ENCODE measurements at regions not wholly inside any gene's neighbourhood (a gene's known extent, or its start where the extent isn't known, plus 50 kb on each side); places are given as distances from the start of the nearest gene placed in this dataset.

GRCh38 chr2:173762864-173763263 lies 202.3 kb downstream of the SP3 start:
- H3K4me1 ChIP-seq (ENCODE audit: control insufficient read depth, insufficient read depth, low read length) = no peaks in the 10 kb centered on the region
- no peaks in the 10 kb centered on the region for H3K9me3 ChIP-seq (ENCODE audit: control insufficient read depth in 2 of 2, low read length in 2 of 2)
- H3K9ac ChIP-seq (ENCODE audit: low read length in 2 of 2) = no peak overlapping the region
- H3K27ac ChIP-seq (ENCODE audit: low read length) = no peak overlapping the region
- no peaks in the 10 kb centered on the region for H3K36me3 ChIP-seq (ENCODE audit: control insufficient read depth in 2 of 2, insufficient read depth in 2 of 2, low read length in 2 of 2)
- no peak overlapping the region for H3K4me3 ChIP-seq (ENCODE audit: low read length in 2 of 2)
- H3K27me3 ChIP-seq (ENCODE audit: control insufficient read depth in 1 of 2, insufficient read depth in 2 of 2, low read length in 2 of 2) = no peaks in the 10 kb centered on the region

- Histone ChIP-seq H3K4me1 (ENCODE audit: control insufficient read depth, insufficient read depth, low read length) (no peaks in the 10 kb centered on the region), H3K4me3 (ENCODE audit: low read length in 2 of 2) (no peak overlapping the region), H3K27ac (ENCODE audit: low read length) (no peak overlapping the region), H3K27me3 (ENCODE audit: control insufficient read depth in 1 of 2, insufficient read depth in 2 of 2, low read length in 2 of 2) (no peaks in the 10 kb centered on the region), H3K9me3 (ENCODE audit: control insufficient read depth in 2 of 2, low read length in 2 of 2) (no peaks in the 10 kb centered on the region), H3K9ac (ENCODE audit: low read length in 2 of 2) (no peak overlapping the region), H3K36me3 (ENCODE audit: control insufficient read depth in 2 of 2, insufficient read depth in 2 of 2, low read length in 2 of 2) (no peaks in the 10 kb centered on the region)
Measured at GRCh38 chr2:173763641-173764040, 201.5 kb downstream of the SP3 start.

- H3K9ac ChIP-seq (ENCODE audit: low read length in 2 of 2) = no peak overlapping the region
- no peaks in the 10 kb centered on the region for H3K4me1 ChIP-seq (ENCODE audit: control insufficient read depth, insufficient read depth, low read length)
- no peaks in the 10 kb centered on the region for H3K27me3 ChIP-seq (ENCODE audit: control insufficient read depth in 1 of 2, insufficient read depth in 2 of 2, low read length in 2 of 2)
- H3K9me3 ChIP-seq (ENCODE audit: control insufficient read depth in 2 of 2, low read length in 2 of 2) = no peaks in the 10 kb centered on the region
- H3K36me3 ChIP-seq (ENCODE audit: control insufficient read depth in 2 of 2, insufficient read depth in 2 of 2, low read length in 2 of 2) = no peaks in the 10 kb centered on the region
- H3K4me3 ChIP-seq (ENCODE audit: low read length in 2 of 2) = no peak overlapping the region
- no peak overlapping the region for H3K27ac ChIP-seq (ENCODE audit: low read length)
Measured at GRCh38 chr2:173764094-173764493, 201.1 kb downstream of the SP3 start.

GRCh38 chr2:173766537-173767289 lies 198.5 kb downstream of the SP3 start:
- Histone ChIP-seq H3K9ac (ENCODE audit: low read length in 2 of 2) (no peak overlapping the region), H3K27me3 (ENCODE audit: control insufficient read depth in 1 of 2, insufficient read depth in 2 of 2, low read length in 2 of 2) (no peaks in the 10 kb centered on the region), H3K4me1 (ENCODE audit: control insufficient read depth, insufficient read depth, low read length) (no peaks in the 10 kb centered on the region), H3K36me3 (ENCODE audit: control insufficient read depth in 2 of 2, insufficient read depth in 2 of 2, low read length in 2 of 2) (no peaks in the 10 kb centered on the region), H3K27ac (ENCODE audit: low read length) (no peak overlapping the region), H3K9me3 (ENCODE audit: control insufficient read depth in 2 of 2, low read length in 2 of 2) (no peaks in the 10 kb centered on the region), H3K4me3 (ENCODE audit: low read length in 2 of 2) (no peak overlapping the region)

- Histone ChIP-seq H3K9ac (ENCODE audit: low read length in 2 of 2) (no peak overlapping the region), H3K27ac (ENCODE audit: low read length) (no peak overlapping the region), H3K4me3 (ENCODE audit: low read length in 2 of 2) (no peak overlapping the region), H3K36me3 (ENCODE audit: control insufficient read depth in 2 of 2, insufficient read depth in 2 of 2, low read length in 2 of 2) (no peaks in the 10 kb centered on the region), H3K27me3 (ENCODE audit: control insufficient read depth in 1 of 2, insufficient read depth in 2 of 2, low read length in 2 of 2) (no peaks in the 10 kb centered on the region), H3K9me3 (ENCODE audit: control insufficient read depth in 2 of 2, low read length in 2 of 2) (no peaks in the 10 kb centered on the region), H3K4me1 (ENCODE audit: control insufficient read depth, insufficient read depth, low read length) (no peaks in the 10 kb centered on the region)
Measured at GRCh38 chr2:173770947-173771678, 194.1 kb downstream of the SP3 start.

GRCh38 chr2:173772205-173772604 lies 193.0 kb downstream of the SP3 start:
- Histone ChIP-seq H3K9ac (ENCODE audit: low read length in 2 of 2) (no peak overlapping the region), H3K4me1 (ENCODE audit: control insufficient read depth, insufficient read depth, low read length) (no peaks in the 10 kb centered on the region), H3K4me3 (ENCODE audit: low read length in 2 of 2) (no peak overlapping the region)

GRCh38 chr2:173773076-173773475 lies 192.1 kb downstream of the SP3 start:
- Histone ChIP-seq H3K9me3 (ENCODE audit: control insufficient read depth in 2 of 2, low read length in 2 of 2) (no peaks in the 10 kb centered on the region), H3K4me1 (ENCODE audit: control insufficient read depth, insufficient read depth, low read length) (no peaks in the 10 kb centered on the region), H3K27me3 (ENCODE audit: control insufficient read depth in 1 of 2, insufficient read depth in 2 of 2, low read length in 2 of 2) (no peaks in the 10 kb centered on the region), H3K9ac (ENCODE audit: low read length in 2 of 2) (no peak overlapping the region), H3K27ac (ENCODE audit: low read length) (no peak overlapping the region), H3K36me3 (ENCODE audit: control insufficient read depth in 2 of 2, insufficient read depth in 2 of 2, low read length in 2 of 2) (no peaks in the 10 kb centered on the region), H3K4me3 (ENCODE audit: low read length in 2 of 2) (no peak overlapping the region)

More at GRCh38 chr2:173772205-173772604, 193.0 kb downstream of the SP3 start:
- no peaks in the 10 kb centered on the region for H3K9me3 ChIP-seq (ENCODE audit: control insufficient read depth in 2 of 2, low read length in 2 of 2)
- H3K27me3 ChIP-seq (ENCODE audit: control insufficient read depth in 1 of 2, insufficient read depth in 2 of 2, low read length in 2 of 2) = no peaks in the 10 kb centered on the region
- H3K27ac ChIP-seq (ENCODE audit: low read length) = no peak overlapping the region
- H3K36me3 ChIP-seq (ENCODE audit: control insufficient read depth in 2 of 2, insufficient read depth in 2 of 2, low read length in 2 of 2) = no peaks in the 10 kb centered on the region

GRCh38 chr2:173775440-173775839 lies 189.7 kb downstream of the SP3 start:
- no peaks in the 10 kb centered on the region for H3K27me3 ChIP-seq (ENCODE audit: control insufficient read depth in 1 of 2, insufficient read depth in 2 of 2, low read length in 2 of 2)

GRCh38 chr2:173782681-173783080 lies 182.5 kb downstream of the SP3 start:
- no peaks in the 10 kb centered on the region for H3K36me3 ChIP-seq (ENCODE audit: control insufficient read depth in 2 of 2, insufficient read depth in 2 of 2, low read length in 2 of 2)
- H3K9me3 ChIP-seq (ENCODE audit: control insufficient read depth in 2 of 2, low read length in 2 of 2) = peaks cover 0 to 6% of the 10 kb centered on the region in 2 donors
- H3K27ac ChIP-seq (ENCODE audit: low read length) = no peak overlapping the region
- H3K9ac ChIP-seq (ENCODE audit: low read length in 2 of 2) = no peak overlapping the region
- H3K27me3 ChIP-seq (ENCODE audit: control insufficient read depth in 1 of 2, insufficient read depth in 2 of 2, low read length in 2 of 2) = peaks cover 0 to 6% of the 10 kb centered on the region in 2 donors
- H3K4me3 ChIP-seq (ENCODE audit: low read length in 2 of 2) = no peak overlapping the region
- H3K4me1 ChIP-seq (ENCODE audit: control insufficient read depth, insufficient read depth, low read length) = no peaks in the 10 kb centered on the region

More at GRCh38 chr2:173775440-173775839, 189.7 kb downstream of the SP3 start:
- H3K4me3 ChIP-seq (ENCODE audit: low read length in 2 of 2) = no peak overlapping the region
- H3K9me3 ChIP-seq (ENCODE audit: control insufficient read depth in 2 of 2, low read length in 2 of 2) = peaks cover 0 to 3% of the 10 kb centered on the region in 2 donors
- H3K4me1 ChIP-seq (ENCODE audit: control insufficient read depth, insufficient read depth, low read length) = no peaks in the 10 kb centered on the region
- H3K27ac ChIP-seq (ENCODE audit: low read length) = no peak overlapping the region
- H3K9ac ChIP-seq (ENCODE audit: low read length in 2 of 2) = no peak overlapping the region
- H3K36me3 ChIP-seq (ENCODE audit: control insufficient read depth in 2 of 2, insufficient read depth in 2 of 2, low read length in 2 of 2) = no peaks in the 10 kb centered on the region

GRCh38 chr2:173783382-173783781 lies 181.8 kb downstream of the SP3 start:
- H3K4me1 ChIP-seq (ENCODE audit: control insufficient read depth, insufficient read depth, low read length) = no peaks in the 10 kb centered on the region
- no peak overlapping the region for H3K27ac ChIP-seq (ENCODE audit: low read length)
- no peaks in the 10 kb centered on the region for H3K36me3 ChIP-seq (ENCODE audit: control insufficient read depth in 2 of 2, insufficient read depth in 2 of 2, low read length in 2 of 2)
- no peak overlapping the region for H3K9ac ChIP-seq (ENCODE audit: low read length in 2 of 2)
- H3K9me3 ChIP-seq (ENCODE audit: control insufficient read depth in 2 of 2, low read length in 2 of 2) = peaks cover 0 to 6% of the 10 kb centered on the region in 2 donors
- H3K27me3 ChIP-seq (ENCODE audit: control insufficient read depth in 1 of 2, insufficient read depth in 2 of 2, low read length in 2 of 2) = peaks cover 0 to 6% of the 10 kb centered on the region in 2 donors
- no peak overlapping the region for H3K4me3 ChIP-seq (ENCODE audit: low read length in 2 of 2)

- no peaks in the 10 kb centered on the region for H3K36me3 ChIP-seq (ENCODE audit: control insufficient read depth in 2 of 2, insufficient read depth in 2 of 2, low read length in 2 of 2)
- H3K4me1 ChIP-seq (ENCODE audit: control insufficient read depth, insufficient read depth, low read length) = no peaks in the 10 kb centered on the region
- no peak overlapping the region for H3K9ac ChIP-seq (ENCODE audit: low read length in 2 of 2)
- H3K27ac ChIP-seq (ENCODE audit: low read length) = no peak overlapping the region
- H3K27me3 ChIP-seq (ENCODE audit: control insufficient read depth in 1 of 2, insufficient read depth in 2 of 2, low read length in 2 of 2) = peaks cover 0 to 6% of the 10 kb centered on the region in 2 donors
- no peak overlapping the region for H3K4me3 ChIP-seq (ENCODE audit: low read length in 2 of 2)
- H3K9me3 ChIP-seq (ENCODE audit: control insufficient read depth in 2 of 2, low read length in 2 of 2) = no peaks in the 10 kb centered on the region
Measured at GRCh38 chr2:173785813-173786212, 179.4 kb downstream of the SP3 start.
